Erythroblast (primary cell): ENCODE measurements at regions not wholly inside any gene's neighbourhood (a gene's known extent, or its start where the extent isn't known, plus 50 kb on each side); places are given as distances from the start of the nearest gene placed in this dataset.

Experiments used
- GATA1 ChIP-seq: IDR thresholded peaks from 2 replicates; pipeline ENCODE4 v1.6.1; 2011; ENCODE audit warnings: low read depth, mild to moderate bottlenecking, control low read depth, low read length, moderate library complexity
- POLR2A ChIP-seq: IDR thresholded peaks from 2 replicates; pipeline ENCODE4 v1.6.1; 2011; ENCODE audit warnings: mild to moderate bottlenecking, low read length

GRCh38 chr18:21979759-21980158, 189.6 kb upstream of the GATA6 start:
- TF ChIP-seq POLR2A (no peak), GATA1 (no peak)
